NCI-H446 treated with DMSO at 0.1 percent for 48 hours (cell line): ENCODE measurements at regions not wholly inside any gene's neighbourhood (a gene's known extent, or its start where the extent isn't known, plus 50 kb on each side); places are given as distances from the start of the nearest gene placed in this dataset.
"Not testable (repeated sequence)": the region's sequence is repeated elsewhere in the genome, so short reads cannot be mapped to it uniquely, and the experiment has no call there.

Experiments
- DNase-seq: peaks from one replicate; lab custom pipeline; 2025; lab: John Stamatoyannopoulos, UW

DNA sequence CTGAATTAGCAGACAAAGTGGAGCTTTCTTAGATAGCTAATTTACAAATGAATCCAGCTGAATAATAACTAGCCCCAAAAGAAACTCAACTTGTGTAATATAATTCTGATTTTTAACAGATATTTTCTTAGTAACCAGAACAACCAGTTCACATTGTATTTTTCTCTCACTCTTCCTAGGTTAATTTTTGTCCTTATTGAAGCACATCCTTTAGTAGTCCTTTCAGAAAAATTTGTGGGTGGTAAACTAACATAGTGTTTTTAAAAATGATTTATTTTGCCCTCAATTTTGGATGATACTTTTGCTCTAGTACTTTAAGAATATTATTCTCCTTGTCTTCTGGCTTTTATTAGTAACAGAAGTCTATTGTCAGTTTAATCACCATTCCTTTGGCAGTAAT is 190.6 kb upstream of the SLC39A10 start:
- DNase-seq = no peak

DNA sequence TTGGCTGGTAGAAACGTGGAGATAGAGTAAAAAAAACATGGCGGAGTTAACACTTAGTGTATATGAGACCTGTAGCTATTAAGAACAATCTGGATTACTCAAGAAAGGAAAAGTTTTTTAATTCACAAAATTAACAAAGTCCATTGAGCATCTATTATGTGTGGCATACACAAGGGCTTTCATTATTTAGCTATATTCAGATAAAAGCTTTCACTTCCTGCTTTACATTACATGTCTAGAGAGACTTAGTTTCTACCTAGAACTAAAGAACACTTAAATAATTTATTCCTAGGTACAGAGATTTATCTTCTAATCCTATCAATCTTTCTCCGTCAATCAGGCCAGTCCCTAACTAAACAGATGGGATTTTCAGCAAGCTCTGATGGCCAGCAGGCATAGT is 196.0 kb upstream of the SLC39A10 start:
- no peak for DNase-seq

DNA sequence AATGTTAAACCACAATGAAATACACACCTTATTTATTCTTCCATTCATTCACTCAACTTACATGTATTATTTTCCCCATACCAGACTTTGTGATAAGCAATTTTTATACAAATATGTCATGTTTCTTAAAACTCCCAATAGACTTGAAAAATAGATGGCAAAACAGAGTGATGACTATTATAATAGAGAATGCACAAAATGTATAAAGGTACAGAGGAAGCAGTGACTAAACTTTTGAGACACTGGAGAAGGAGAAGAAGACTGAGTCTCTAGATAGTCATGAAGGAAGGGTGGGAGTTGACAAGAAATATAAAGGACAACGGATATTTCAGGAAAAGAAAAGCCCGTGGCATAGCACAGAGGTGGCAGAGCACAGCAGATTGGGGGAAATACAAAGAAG is 198.1 kb upstream of the SLC39A10 start:
- DNase-seq = no peak

DNA sequence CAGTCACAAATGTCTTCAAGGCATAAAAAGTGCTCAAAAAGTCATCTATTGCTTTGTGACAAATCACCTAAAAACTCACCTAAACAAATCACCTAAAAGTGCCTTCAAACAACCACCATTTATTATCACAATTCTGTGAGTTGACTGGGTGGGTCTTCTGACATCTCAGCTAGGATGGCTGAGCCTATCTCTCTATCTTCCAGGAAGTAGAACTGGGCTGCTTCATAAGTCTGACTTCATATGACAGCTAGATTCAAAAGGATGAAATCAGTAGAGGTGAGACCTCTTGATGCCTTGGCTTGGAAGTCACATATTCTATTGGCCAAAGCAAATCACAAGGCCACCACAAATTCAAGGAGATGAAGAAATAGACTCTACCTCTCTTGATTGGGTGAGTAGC is 199.2 kb upstream of the SLC39A10 start:
- DNase-seq = no peak

DNA sequence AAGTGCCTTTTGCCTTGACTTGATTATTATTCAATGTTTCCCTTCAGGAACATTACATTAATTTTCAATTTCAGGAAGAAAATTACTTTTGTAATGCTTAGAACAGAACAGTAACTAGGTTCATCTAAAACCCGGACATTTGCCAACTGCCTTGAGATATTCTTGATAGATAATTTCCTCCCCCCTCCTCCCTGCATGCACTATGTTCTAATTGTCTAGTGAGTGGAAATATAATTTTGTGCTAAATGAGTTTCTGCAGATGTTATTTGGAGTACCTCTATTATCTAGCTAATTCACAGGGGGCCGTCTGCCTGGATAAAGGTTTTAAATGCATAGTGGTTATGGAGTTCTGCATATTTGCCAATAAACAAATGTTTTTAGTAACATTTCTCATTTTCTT is 200.3 kb upstream of the SLC39A10 start:
- no peak for DNase-seq

DNA sequence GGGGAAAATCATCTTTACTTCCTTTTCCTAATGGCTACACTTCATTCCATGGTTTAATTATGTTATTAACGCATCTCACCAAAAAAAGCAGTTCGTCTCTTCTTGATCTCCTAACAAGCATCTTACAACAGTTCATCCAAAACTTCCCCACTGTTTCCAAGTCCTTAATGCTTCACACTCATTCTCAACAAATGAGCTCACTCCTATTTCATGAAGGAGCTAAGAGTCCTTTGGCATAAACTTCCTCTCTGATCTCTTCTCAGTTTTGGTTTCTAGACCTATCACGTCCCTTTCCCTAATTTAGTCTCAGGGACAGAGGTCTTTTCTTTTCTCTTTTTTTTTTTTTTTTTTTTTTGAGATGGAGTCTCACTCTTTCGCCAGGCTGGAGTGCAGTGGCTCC is 205.9 kb upstream of the SLC39A10 start:
- DNase-seq = no peak

DNA sequence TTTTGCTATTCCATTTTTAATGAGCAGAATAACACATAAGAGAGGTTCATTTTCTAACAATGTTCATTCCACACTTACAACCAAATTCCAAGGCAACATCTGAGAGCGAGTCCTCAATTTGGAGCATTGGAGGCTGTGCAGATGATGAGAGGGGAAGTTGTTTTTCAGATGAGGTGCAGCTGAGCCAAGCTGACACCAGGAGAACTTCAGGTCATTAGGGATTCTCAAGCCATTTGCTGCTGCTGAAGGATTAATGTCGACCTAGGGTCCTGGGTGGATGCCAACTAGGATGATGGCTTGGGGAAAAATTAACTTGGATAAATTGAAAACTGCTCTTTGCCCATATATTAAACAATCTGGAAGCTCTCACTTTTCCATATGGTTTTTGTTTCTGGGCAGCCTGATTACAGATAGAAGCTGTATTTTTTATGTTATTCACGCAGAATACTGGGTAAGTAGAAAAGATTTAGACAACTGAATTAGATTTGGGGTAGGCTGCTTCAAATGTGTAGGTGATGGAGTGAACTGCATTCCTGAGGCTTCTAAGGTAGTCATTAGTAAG is 206.4 kb upstream of the SLC39A10 start:
- DNase-seq = peak; percentile 34

DNA sequence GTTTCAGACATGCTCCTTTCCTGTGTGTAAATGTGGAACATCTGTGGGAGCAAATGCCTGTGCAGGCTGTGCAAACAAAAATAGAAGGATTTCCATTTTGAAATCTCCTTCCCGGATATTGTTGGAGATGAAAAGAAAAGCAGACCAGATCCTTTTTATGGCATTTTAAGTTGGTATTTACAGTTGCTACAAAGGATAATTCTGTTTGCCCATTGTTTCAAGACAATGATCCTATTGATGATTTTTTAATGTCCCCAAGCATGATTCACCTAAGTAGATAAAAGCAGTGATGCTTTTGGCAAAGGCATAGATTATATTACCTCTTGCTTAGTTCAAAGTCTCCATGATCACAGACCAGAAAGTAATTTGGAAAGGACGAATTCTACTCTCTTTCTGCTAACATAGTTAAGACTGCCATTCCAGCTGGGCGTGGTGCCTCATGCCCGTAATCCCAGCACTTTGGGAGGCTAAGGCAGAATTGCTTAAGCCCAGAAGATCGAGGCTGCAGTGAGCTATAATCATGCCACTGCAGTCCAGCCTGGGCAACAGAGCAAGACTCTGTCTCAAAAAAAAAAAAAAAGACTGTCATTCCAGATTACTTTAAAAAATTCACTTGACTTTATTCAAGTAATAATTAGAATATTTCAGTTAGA is 209.6 kb upstream of the SLC39A10 start:
- no peak for DNase-seq

DNA sequence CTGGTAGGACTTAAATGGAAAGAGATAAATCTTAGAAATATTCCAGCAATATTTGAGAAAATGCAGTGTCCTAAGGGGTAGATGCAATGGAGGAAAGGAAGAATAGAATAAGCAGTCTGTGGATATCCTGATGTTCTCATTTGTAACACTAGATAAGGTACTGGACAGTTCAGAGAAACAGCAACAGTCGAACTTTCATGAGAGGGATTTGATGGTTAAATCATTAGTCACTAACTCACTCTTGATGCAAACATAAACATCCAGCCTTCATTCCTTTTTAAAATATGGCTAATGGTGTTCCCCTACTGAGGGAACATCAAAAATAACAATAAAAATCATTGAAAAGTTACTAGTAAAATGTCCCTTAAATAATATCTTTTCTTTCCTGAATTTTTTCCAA is 211.4 kb upstream of the SLC39A10 start:
- DNase-seq = no peak

DNA sequence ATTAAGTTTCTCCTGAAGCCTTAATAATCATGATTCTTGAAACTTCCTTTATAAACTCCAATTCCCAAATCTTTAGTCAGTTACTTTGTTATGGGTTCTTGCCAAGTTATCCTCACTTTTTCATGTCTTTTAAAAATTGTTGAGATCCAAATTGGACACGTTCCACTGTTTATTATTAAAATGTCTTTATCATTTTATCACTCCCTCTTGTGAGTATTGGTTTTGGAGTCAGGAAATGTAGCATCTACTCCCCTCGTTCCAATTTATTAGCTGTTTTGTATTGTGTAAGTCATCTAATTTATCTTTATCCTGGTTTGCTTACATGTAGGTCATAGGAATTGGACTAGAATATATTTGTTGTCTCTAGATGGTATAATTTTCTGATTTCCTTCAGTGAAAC is 213.1 kb upstream of the SLC39A10 start:
- DNase-seq = no peak

DNA sequence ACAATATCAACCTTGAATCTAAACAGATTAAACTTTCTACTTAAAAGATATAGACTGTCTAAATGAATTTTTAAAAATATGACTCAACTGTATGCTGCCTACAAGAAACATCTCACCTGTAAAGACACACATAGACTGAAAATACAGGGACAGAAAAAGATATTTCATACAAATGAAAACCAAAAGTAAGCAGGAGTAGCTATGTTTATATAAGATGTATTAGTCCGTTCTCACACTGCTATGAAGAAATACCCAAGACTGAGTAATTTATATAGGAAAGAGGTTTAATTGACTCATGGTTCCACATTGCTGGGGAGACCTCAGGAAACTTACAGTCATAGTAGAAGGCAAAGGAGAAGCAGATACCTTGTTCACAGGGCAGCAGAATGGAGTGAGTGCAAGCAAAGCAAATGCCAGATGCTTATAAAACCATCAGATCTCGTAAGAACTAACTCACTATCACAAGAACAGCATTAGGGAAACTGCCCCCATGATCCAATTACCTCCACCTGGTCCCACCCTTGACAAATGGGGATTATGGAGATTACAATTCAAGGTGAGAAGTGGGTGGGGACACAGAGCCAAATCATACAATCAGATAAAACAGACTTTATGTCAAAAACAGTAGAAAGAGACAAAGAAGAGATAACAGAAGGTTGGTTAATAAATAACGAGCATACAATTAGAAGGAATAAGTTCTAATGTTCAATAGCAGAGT is 214.4 kb upstream of the SLC39A10 start:
- DNase-seq = no peak

DNA sequence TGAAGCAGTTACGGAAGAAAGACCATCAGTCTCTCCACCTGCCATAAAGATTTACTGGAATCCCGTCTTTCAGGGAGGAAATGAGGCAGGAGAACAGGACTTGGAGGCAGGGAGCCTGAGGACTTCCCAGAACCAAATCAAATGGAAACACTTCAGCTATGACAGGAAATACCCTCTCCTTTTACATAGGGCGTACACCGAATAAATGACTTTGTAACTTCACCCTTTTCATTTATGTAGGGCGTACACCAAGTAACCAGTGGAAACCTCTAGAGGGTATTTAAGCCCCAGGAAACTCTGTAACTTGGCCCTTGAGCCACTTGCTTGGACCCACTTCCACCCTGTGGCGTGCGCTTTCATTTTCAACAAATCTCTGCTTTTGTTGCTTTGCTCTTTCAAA is 218.3 kb upstream of the SLC39A10 start:
- no peak for DNase-seq

DNA sequence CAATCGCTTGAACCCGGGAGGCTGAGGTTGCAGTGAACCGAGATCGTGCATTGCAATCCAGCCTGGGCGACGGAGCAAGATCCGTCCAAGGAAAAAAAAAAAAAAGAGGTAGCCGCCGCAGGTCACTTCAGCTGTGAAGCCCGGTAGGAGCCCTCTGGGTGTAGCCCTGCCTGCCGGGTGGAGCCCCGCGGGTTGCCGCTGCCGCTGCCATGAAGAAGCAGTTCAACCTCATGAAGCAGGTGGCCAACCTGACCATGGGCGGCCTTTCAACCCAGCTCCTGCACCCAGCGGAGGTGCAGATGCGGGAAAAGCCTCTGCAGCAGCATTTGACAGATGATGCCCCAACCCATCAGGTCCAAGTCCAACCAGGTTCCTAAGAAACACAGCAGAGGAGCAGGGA is 219.5 kb upstream of the SLC39A10 start:
- DNase-seq = no peak

DNA sequence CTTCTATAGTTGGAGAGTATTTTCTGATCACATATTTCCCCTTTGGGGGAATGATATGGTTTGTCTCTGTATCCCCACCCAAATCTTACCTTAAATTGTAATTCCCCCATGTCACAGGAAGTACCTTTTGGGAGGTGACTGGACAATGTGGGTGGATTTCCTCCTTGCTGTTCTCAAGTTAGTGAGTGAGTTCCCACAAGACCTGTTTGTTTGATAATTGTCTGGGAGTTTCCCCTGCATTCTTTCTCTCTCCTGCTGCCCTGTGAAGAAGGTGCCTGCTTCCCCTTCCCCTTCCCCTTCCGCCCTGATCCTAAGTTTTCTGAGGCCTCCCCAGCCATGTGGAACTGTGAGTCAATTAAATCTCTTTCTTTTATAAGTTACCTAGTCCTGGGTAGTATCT is 222.7 kb upstream of the SLC39A10 start:
- no peak for DNase-seq

DNA sequence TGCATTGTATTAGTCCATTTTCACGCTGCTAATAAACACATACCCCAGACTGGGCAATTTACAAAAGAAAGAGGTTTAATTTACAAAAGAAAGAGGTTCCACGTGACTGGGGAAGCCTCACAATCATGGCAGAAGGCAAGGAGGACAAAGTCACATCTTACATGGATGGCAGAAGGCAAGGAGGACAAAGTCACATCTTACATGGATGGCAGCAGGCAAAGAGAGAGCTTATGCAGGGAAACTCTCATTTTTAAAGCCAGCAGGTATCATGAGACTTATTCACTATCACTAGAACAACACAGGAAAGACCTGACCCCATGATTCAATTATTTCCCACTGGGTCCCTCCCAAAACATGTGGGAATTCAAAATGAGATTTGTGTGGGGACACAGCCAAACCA is 223.3 kb upstream of the SLC39A10 start:
- not testable (repeated sequence) for DNase-seq

DNA sequence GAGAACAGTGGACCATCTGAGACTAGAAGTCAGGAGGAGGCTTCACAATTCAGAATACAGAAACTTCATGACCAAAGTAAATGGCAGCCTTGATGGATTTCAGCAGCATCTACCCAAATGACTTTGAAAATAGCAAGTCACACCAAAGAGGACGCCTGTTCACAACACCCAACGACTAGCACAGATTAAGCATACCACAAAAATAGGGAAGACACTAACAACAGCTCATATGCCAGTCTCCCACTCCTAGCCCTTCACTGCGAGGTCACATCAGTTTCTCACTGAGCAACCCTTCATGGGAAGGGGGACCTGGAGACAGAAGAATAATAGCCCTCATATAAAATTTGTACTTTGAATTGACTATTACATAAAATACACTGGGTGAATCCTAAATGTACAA is 228.4 kb upstream of the SLC39A10 start:
- DNase-seq = no peak

DNA sequence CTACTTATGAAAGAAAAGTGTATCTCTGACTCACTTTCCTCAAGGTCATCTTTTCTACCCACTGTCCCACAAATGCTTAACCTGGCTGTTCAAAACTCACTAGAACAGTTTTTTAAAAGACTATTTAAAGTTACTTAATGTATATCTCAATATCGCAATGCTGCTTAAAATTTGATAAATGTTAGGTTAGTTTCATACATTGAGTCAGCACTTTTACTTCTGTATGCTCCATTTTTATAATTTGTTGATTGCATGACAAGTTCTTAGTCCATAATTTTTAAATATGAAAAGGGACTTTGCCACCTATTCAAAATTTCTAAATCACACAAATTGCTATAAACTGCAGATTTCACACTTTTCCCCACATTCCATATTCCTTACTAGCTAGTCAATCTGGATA is 231.7 kb upstream of the SLC39A10 start:
- DNase-seq = no peak

DNA sequence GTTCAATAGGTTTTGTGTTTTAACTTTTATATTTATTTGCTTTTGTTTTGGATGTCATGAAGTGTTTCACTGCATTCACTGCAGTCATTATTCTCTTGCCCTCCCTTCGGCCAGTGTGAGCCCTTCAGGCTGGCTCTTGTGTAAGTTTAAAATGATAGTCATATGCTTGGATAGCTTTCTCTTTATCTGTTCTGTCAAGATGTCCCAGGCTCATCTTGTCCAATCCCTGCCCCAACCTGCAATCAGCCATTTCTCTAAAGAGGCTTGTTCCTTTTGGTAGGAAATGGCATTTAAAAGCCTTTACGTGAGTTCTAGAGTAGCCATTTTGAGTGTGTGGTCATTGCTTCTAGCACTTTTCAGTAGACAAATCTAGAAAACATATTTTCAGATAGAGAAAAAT is 238.0 kb upstream of the SLC39A10 start:
- DNase-seq = no peak

DNA sequence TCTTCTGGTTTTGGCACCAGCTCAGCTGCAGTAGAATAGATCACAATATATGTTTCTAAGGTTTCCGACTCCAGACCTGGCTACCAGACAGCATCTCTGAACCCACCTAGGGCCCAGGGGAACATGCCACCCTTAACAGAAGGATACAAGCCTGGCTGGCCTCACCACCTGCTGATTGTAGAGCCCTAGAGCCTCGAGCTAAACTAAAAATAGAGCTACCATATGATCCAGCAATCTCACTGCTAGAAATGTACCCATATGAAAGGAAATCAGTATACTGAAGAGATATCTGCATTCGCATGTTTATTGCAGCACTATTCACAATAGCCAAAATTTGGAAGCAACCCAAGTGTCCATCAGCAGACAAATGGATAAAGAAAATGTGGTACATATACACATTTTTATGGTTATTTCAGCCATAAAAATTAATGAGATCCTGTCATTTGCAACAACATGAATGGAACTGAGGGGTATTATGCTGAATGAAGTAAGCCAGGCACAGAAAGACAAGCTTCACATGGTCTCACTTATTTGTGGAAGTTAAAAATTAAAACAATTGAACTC is 242.4 kb upstream of the SLC39A10 start:
- DNase-seq = no peak

DNA sequence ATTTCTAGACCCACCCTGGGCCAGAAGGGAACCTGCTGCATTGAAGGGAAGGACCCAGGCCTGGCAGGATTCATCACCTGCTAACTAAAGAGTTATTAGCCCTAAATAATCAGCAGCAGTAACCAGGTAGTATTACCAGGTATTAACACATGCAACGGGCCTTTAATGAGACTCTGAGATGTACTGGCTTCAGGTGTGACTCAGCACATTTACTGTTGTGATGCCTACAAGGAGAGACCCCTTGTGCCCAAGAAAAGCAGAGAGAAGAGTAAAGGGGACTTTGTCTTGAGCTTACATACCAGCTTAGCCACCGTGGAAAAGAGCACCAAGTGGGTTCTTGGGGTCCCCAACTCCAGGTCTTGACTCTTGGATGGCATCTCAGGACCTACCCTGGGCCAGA is 243.1 kb upstream of the SLC39A10 start:
- DNase-seq = no peak

DNA sequence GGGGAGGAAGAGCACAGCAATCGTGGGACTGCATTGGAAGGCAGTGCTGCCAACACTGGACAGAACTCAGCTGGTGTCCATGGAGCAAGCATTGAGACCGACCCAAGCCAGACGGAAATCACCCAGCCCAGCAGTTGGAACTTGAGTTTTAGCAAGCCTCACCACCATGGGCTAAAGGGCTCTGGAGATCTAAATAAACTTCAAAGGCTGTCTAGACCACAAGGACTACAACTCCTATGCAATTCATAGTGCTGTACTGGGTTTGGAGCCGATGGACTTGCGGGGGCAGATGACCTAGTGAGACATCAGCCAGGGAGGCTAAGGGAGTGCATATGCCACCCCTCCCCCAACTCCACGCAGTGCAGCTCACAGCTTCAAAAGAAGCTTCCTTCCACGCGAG is 243.6 kb upstream of the SLC39A10 start:
- no peak for DNase-seq

DNA sequence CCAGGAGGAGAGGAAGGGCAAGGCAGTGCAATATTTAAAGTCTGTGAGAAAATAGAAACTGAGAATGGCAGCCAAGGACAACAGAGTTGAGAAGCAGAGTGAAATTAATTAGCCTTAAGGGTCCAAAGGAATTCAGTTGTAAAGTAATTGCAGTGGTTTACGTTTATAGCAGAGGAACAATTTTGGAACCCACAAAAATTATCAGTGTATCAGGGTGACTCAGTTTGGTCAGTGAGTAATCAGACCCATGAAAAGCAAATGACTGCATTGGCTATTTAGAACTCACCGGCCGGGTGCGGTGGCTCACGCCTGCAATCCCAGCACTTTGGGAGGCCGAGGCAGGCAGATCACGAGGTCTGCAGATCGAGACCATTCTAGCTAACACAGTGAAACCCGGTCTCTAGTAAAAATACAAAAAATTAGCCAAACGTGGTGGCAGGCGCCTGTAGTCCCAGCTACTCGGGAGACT is 245.8 kb upstream of the SLC39A10 start:
- DNase-seq = no peak

DNA sequence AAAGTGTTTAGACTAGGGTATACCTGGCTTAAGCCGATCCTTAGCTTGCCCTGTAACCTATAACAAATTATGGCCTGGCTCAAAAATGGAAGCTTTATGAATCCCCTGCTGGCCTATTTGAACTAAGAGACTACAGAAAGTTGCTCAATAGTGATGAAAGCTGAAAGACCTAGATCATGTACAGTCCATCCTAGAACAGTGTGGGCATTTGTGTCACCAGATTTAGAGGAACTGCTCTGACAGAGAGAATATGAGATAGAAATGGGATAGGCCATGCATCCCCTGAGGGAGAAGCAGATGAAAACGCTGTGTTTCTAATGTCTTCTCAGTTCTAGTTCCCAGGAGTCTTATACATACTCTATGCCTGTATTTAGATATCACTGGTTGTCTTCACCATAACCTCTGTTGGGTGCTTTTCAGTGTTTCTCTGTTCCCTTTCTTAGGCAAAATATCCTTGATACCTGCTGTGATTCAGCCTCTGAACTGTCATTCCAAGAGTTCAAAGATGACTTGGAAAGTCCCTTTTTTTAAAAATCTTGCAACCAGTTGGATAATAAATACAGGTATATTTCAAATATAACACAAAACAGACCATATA is 246.9 kb upstream of the SLC39A10 start:
- no peak for DNase-seq
